H9 (cell line): ENCODE measurements at regions not wholly inside any gene's neighbourhood (a gene's known extent, or its start where the extent isn't known, plus 50 kb on each side); places are given as distances from the start of the nearest gene placed in this dataset.

Experiments used
- DNase-seq: peaks from one replicate; pipeline ENCODE4 v3.0.0-alpha.2; 2017
- H2AFZ ChIP-seq: one replicate; pipeline ENCODE4 v1.6.1; 2013; ENCODE audit warnings: mild to moderate bottlenecking, low read length, control low read depth, moderate library complexity
- H2AK5ac ChIP-seq: 2 replicates; pipeline ENCODE4 v1.6.1; 2013; ENCODE audit warnings: low read length, control low read depth, mixed read lengths; ENCODE audit not compliant: insufficient read length
- H2BK120ac ChIP-seq: one replicate; pipeline ENCODE4 v1.6.1; 2013; ENCODE audit warnings: low read depth, mild to moderate bottlenecking, low read length, control low read depth, inconsistent platforms; ENCODE audit not compliant: poor library complexity, severe bottlenecking
- H2BK12ac ChIP-seq: 2 replicates; pipeline ENCODE4 v1.6.1; 2013; ENCODE audit warnings: low read length, control low read depth, mixed read lengths, low read depth; ENCODE audit not compliant: insufficient read length
- H2BK15ac ChIP-seq: 2 replicates; pipeline ENCODE4 v1.6.1; 2013; ENCODE audit warnings: low read depth, low read length, control low read depth
- H2BK20ac ChIP-seq: one replicate; pipeline ENCODE4 v1.6.1; 2013; ENCODE audit warnings: low read depth, mild to moderate bottlenecking, low read length, control low read depth, inconsistent platforms; ENCODE audit not compliant: poor library complexity, severe bottlenecking
- H2BK5ac ChIP-seq: 2 replicates; pipeline ENCODE4 v1.6.1; 2013; ENCODE audit warnings: low read length, control low read depth, mixed read lengths; ENCODE audit not compliant: insufficient read length
- H3K14ac ChIP-seq: 2 replicates; pipeline ENCODE4 v1.6.1; 2013; ENCODE audit warnings: low read length, control low read depth; ENCODE audit not compliant: insufficient read depth
- H3K18ac ChIP-seq: 2 replicates; pipeline ENCODE4 v1.6.1; 2013; ENCODE audit warnings: low read depth, mild to moderate bottlenecking, mixed read lengths, low read length, control low read depth; ENCODE audit not compliant: insufficient read length
- H3K23ac ChIP-seq: 2 replicates; pipeline ENCODE4 v1.6.1; 2013; ENCODE audit warnings: low read length, control low read depth, mixed read lengths, low read depth; ENCODE audit not compliant: insufficient read length
- H3K23me2 ChIP-seq: 2 replicates; pipeline ENCODE4 v1.6.1; 2013; ENCODE audit warnings: low read depth, mild to moderate bottlenecking, mixed read lengths, low read length, control low read depth; ENCODE audit not compliant: insufficient read length, poor library complexity, severe bottlenecking
- H3K27ac ChIP-seq: 2 replicates; pipeline ENCODE4 v1.5.1; 2013; ENCODE audit warnings: low read length, control low read depth, mixed read lengths, low read depth; ENCODE audit not compliant: insufficient read length
- H3K27me3 ChIP-seq: 2 replicates; pipeline ENCODE4 v1.6.1; 2013; ENCODE audit warnings: low read length, control low read depth, inconsistent platforms; ENCODE audit not compliant: insufficient read depth
- H3K4ac ChIP-seq: 2 replicates; pipeline ENCODE4 v1.6.1; 2013; ENCODE audit warnings: low read depth, mild to moderate bottlenecking, control low read depth, inconsistent platforms, low read length, moderate library complexity
- H3K4me1 ChIP-seq: 2 replicates; pipeline ENCODE4 v1.6.1; 2013; ENCODE audit warnings: low read length, control low read depth, inconsistent platforms; ENCODE audit not compliant: insufficient read depth
- H3K4me2 ChIP-seq: 2 replicates; pipeline ENCODE4 v1.6.1; 2013; ENCODE audit warnings: low read length, control low read depth, mixed read lengths; ENCODE audit not compliant: insufficient read length, insufficient read depth
- H3K56ac ChIP-seq: 2 replicates; pipeline ENCODE4 v1.6.1; 2013; ENCODE audit warnings: low read depth, mild to moderate bottlenecking, mixed read lengths, low read length, control low read depth; ENCODE audit not compliant: insufficient read length
- H3K79me1 ChIP-seq: 2 replicates; pipeline ENCODE4 v1.6.1; 2013; ENCODE audit warnings: low read depth, mild to moderate bottlenecking, moderate library complexity, low read length, control low read depth, inconsistent platforms; ENCODE audit not compliant: insufficient read depth, poor library complexity, severe bottlenecking
- H3K79me2 ChIP-seq: 2 replicates; pipeline ENCODE4 v1.6.1; 2013; ENCODE audit warnings: low read length, control low read depth, inconsistent platforms; ENCODE audit not compliant: insufficient read depth
- H3K9ac ChIP-seq: 2 replicates; pipeline ENCODE4 v1.6.1; 2013; ENCODE audit warnings: low read length, control low read depth, mixed read lengths; ENCODE audit not compliant: insufficient read length; ENCODE audit errors: extremely low read depth
- H3K9me3 ChIP-seq: one replicate; pipeline ENCODE4 v1.6.1; 2013; ENCODE audit warnings: low read depth, low read length, inconsistent platforms; ENCODE audit not compliant: control insufficient read depth
- H3T11ph ChIP-seq: one replicate; pipeline ENCODE4 v1.6.1; 2013; ENCODE audit warnings: mild to moderate bottlenecking, low read length, control low read depth, inconsistent platforms
- H4K20me1 ChIP-seq: one replicate; pipeline ENCODE4 v1.6.1; 2013; ENCODE audit not compliant: control insufficient read depth, insufficient read length, insufficient read depth
- H4K5ac ChIP-seq: 2 replicates; pipeline ENCODE4 v1.6.1; 2013; ENCODE audit warnings: low read depth, mild to moderate bottlenecking, mixed read lengths, low read length, control low read depth; ENCODE audit not compliant: insufficient read length
- H4K8ac ChIP-seq: replicated peaks from 2 replicates; pipeline ENCODE4 v1.6.1; 2013; ENCODE audit warnings: low read length, control low read depth, mixed read lengths, low read depth; ENCODE audit not compliant: insufficient read length
- H4K91ac ChIP-seq: 2 replicates; pipeline ENCODE4 v1.6.1; 2013; ENCODE audit warnings: low read depth, mild to moderate bottlenecking, moderate library complexity, mixed read lengths, low read length, control low read depth; ENCODE audit not compliant: insufficient read length
- H3K27ac Mint-ChIP-seq, 3 experiments: 2 replicates in 2 of 3; 3 replicates in 1 of 3; pipeline ENCODE4 v1.8.0; 2020 to 2021; ENCODE audit warnings: mixed read lengths in 3 of 3, mild to moderate bottlenecking in 1 of 3, moderate library complexity in 1 of 3
- H3K27me3 Mint-ChIP-seq: 2 replicates; pipeline ENCODE4 v1.8.0; 2021; ENCODE audit warnings: low read depth, mild to moderate bottlenecking, moderate library complexity, mixed read lengths
- H3K36me3 Mint-ChIP-seq, 3 experiments: 2 replicates in 2 of 3; 3 replicates in 1 of 3; pipeline ENCODE4 v1.8.0; 2020 to 2021; ENCODE audit warnings: low read depth in 3 of 3, mixed read lengths in 3 of 3; ENCODE audit not compliant: insufficient read depth in 1 of 3
- H3K4me1 Mint-ChIP-seq, 2 experiments: 2 replicates each; pipeline ENCODE4 v1.8.0; 2020; ENCODE audit warnings: mixed read lengths in 2 of 2
- H3K4me3 Mint-ChIP-seq, 2 experiments: 2 replicates in 1 of 2; 3 replicates in 1 of 2; pipeline ENCODE4 v1.8.0; 2020 to 2021; ENCODE audit warnings: mild to moderate bottlenecking in 2 of 2, mixed read lengths in 2 of 2, moderate library complexity in 1 of 2
- H3K9me3 Mint-ChIP-seq, 2 experiments: 2 replicates in 1 of 2; 3 replicates in 1 of 2; pipeline ENCODE4 v1.8.0; 2020; ENCODE audit warnings: mild to moderate bottlenecking in 2 of 2, mixed read lengths in 2 of 2, moderate library complexity in 1 of 2
- WGBS: extraction: QIAGEN DNeasy Blood & Tissue Kit; methylation state at CpG from one replicate; pipeline ENCODE4 v1.1.7; 2013; ENCODE audit warnings: missing lambda C conversion rate, low lambda C conversion rate, mixed read lengths; ENCODE audit not compliant: insufficient read length; ENCODE audit errors: extremely low coverage; 5-methylcytosine and 5-hydroxymethylcytosine counted together
- TF ChIP-seq, protein P1 (sequence below): fragments of 200-600 bp; sonication (generic); conservative IDR thresholded peaks from 3 replicates; pipeline ENCODE4 v1.8.0; 2021; ENCODE audit warnings: antibody characterized with exemption, mild to moderate bottlenecking

GRCh38 chr6:103734016-103734415 lies 1125.7 kb downstream of the HACE1 start:
- no peaks in the 10 kb centered on the region for H3K4me1 ChIP-seq
- H2AFZ ChIP-seq = no peak overlapping the region
- no peak overlapping the region for H2BK12ac ChIP-seq
- H3K9ac ChIP-seq = no peak overlapping the region
- H3K9me3 Mint-ChIP-seq = 0 out of 5 replicates have a peak, but pooled peaks cover 0 to 2% of the 10 kb centered on the region in 2 experiments
- no peak overlapping the region for H3K4me3 Mint-ChIP-seq
- H3K79me1 ChIP-seq = no peaks in the 10 kb centered on the region
- no peak overlapping the region for H4K91ac ChIP-seq
- H3K79me2 ChIP-seq = no peaks in the 10 kb centered on the region
- no peaks in the 10 kb centered on the region for H3K9me3 ChIP-seq
- WGBS = no CpG with 5 or more reads among the region's 6 CpGs
- H3K23me2 ChIP-seq = no peaks in the 10 kb centered on the region
- H3K27ac ChIP-seq = no peak overlapping the region
- H3K23ac ChIP-seq = no peak overlapping the region
- no peak for DNase-seq
- no peak overlapping the region for H3T11ph ChIP-seq
- H2BK5ac ChIP-seq = no peak overlapping the region
- no peak overlapping the region for H4K8ac ChIP-seq
- H4K5ac ChIP-seq = no peak overlapping the region
- no peak overlapping the region for H2BK20ac ChIP-seq
- no peak overlapping the region for H3K4me2 ChIP-seq
- no peak overlapping the region for H3K27ac Mint-ChIP-seq
- H3K36me3 Mint-ChIP-seq = no peaks in the 10 kb centered on the region; a peak in 1 of 7 replicates
- no peak overlapping the region for H2BK120ac ChIP-seq
- H3K27me3 ChIP-seq = no peaks in the 10 kb centered on the region
- peaks cover 1% of the 10 kb centered on the region; the same call in 1 of the 2 replicates for H3K27me3 Mint-ChIP-seq
- TF ChIP-seq, protein P1, sequence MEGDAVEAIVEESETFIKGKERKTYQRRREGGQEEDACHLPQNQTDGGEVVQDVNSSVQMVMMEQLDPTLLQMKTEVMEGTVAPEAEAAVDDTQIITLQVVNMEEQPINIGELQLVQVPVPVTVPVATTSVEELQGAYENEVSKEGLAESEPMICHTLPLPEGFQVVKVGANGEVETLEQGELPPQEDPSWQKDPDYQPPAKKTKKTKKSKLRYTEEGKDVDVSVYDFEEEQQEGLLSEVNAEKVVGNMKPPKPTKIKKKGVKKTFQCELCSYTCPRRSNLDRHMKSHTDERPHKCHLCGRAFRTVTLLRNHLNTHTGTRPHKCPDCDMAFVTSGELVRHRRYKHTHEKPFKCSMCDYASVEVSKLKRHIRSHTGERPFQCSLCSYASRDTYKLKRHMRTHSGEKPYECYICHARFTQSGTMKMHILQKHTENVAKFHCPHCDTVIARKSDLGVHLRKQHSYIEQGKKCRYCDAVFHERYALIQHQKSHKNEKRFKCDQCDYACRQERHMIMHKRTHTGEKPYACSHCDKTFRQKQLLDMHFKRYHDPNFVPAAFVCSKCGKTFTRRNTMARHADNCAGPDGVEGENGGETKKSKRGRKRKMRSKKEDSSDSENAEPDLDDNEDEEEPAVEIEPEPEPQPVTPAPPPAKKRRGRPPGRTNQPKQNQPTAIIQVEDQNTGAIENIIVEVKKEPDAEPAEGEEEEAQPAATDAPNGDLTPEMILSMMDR = no peak
- H2BK15ac ChIP-seq = no peak overlapping the region
- H3K18ac ChIP-seq = no peak overlapping the region
- H3K4ac ChIP-seq = no peak overlapping the region
- peaks cover 0 to 2% of the 10 kb centered on the region in 2 experiments; a peak in 2 of 4 replicates for H3K4me1 Mint-ChIP-seq
- H3K56ac ChIP-seq = no peak overlapping the region
- no peak overlapping the region for H2AK5ac ChIP-seq
- no peaks in the 10 kb centered on the region for H4K20me1 ChIP-seq
- no peak overlapping the region for H3K14ac ChIP-seq
